NB4 (cell line): ENCODE measurements at regions not wholly inside any gene's neighbourhood (a gene's known extent, or its start where the extent isn't known, plus 50 kb on each side); places are given as distances from the start of the nearest gene placed in this dataset.

Source experiments
- DNase-seq: peaks from one replicate; pipeline ENCODE4 v3.0.0; 2010; ENCODE audit warnings: low read depth
- H3K4me3 ChIP-seq: one replicate; pipeline ENCODE4 v1.5.1; 2011; ENCODE audit warnings: mild to moderate bottlenecking, low read depth, low read length, moderate library complexity
- CTCF ChIP-seq: IDR thresholded peaks from one replicate; pipeline ENCODE4 v1.5.1; 2012; ENCODE audit warnings: low read depth, low read length
- MAX ChIP-seq: IDR thresholded peaks from 2 replicates; pipeline ENCODE4 v1.6.1; 2011; ENCODE audit warnings: low read depth, low read length
- MYC ChIP-seq: IDR thresholded peaks from 2 replicates; pipeline ENCODE4 v1.6.1; 2011; ENCODE audit warnings: low read depth, low read length
- POLR2A ChIP-seq: IDR thresholded peaks from 2 replicates; pipeline ENCODE4 v1.6.1; 2011; ENCODE audit warnings: mild to moderate bottlenecking; ENCODE audit not compliant: insufficient read length; ENCODE audit errors: extremely low read depth

- no peak for DNase-seq
- TF ChIP-seq POLR2A (no peak), MAX (no peak), MYC (no peak), CTCF (no peak)
- H3K4me3 ChIP-seq, result no peak overlapping the region
Measured at GRCh38 chr2:46850742-46851141, 64.9 kb downstream of the MCFD2 start.

- no peak for DNase-seq
- no peak overlapping the region for H3K4me3 ChIP-seq
- no peak for TF ChIP-seq CTCF
- no peak for TF ChIP-seq MYC
- no peak for TF ChIP-seq MAX
- TF ChIP-seq POLR2A, result no peak
Measured at GRCh38 chr2:46849721-46850556, 65.7 kb downstream of the MCFD2 start.

- DNase-seq, result no peak
- TF ChIP-seq CTCF, result no peak
- no peak for TF ChIP-seq MAX
- TF ChIP-seq POLR2A, result no peak
- no peak for TF ChIP-seq MYC
- no peak overlapping the region for H3K4me3 ChIP-seq
Measured at GRCh38 chr2:46849046-46849715, 66.4 kb downstream of the MCFD2 start.

GRCh38 chr2:46848447-46848846, 67.2 kb downstream of the MCFD2 start:
- H3K4me3 ChIP-seq, result no peak overlapping the region
- DNase-seq, result peak; percentile 87
- no peak for TF ChIP-seq CTCF
- TF ChIP-seq POLR2A, result no peak
- no peak for TF ChIP-seq MAX
- TF ChIP-seq MYC, result no peak

- DNase-seq, result no peak
- H3K4me3 ChIP-seq, result no peak overlapping the region
- TF ChIP-seq MYC, result no peak
- no peak for TF ChIP-seq MAX
- TF ChIP-seq POLR2A, result no peak
- TF ChIP-seq CTCF, result no peak
Measured at GRCh38 chr2:46847726-46848412, 67.7 kb downstream of the MCFD2 start.
